GM12875 (cell line): ENCODE measurements at regions not wholly inside any gene's neighbourhood (a gene's known extent, or its start where the extent isn't known, plus 50 kb on each side); places are given as distances from the start of the nearest gene placed in this dataset.

Experiments
- H3K4me3 ChIP-seq: one replicate; pipeline ENCODE4 v1.5.1; 2011; ENCODE audit warnings: low read depth, low read length, control low read depth
- TF ChIP-seq, protein P1 (sequence below): IDR thresholded peaks from 2 replicates; pipeline ENCODE4 v1.5.1; 2011; ENCODE audit warnings: low read depth, mild to moderate bottlenecking, control low read depth, inconsistent platforms, low read length, moderate library complexity, borderline replicate concordance; ENCODE audit not compliant: insufficient read depth

DNA sequence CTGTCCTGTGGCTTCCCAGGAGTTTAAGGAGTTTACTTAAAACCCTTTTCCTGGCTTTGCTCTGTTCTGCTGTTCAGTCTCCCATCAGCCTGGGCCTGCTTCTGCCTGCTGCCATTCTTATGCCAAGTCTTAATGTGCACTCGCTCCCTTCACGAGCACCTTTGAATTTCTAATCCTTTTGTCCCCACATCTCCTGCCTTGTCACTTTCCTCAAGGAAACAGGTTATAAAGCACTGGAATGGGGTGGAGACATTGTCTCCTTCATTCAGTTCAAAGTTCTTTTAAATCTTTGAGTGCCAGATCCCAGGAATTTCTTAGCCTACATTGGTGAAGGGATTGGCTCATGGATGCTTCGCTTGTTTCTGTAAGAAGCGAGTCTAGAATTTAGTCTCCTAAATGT is 87.2 kb upstream of the LIFR start:
- H3K4me3 ChIP-seq, result no peak overlapping the region
- TF ChIP-seq, protein P1, sequence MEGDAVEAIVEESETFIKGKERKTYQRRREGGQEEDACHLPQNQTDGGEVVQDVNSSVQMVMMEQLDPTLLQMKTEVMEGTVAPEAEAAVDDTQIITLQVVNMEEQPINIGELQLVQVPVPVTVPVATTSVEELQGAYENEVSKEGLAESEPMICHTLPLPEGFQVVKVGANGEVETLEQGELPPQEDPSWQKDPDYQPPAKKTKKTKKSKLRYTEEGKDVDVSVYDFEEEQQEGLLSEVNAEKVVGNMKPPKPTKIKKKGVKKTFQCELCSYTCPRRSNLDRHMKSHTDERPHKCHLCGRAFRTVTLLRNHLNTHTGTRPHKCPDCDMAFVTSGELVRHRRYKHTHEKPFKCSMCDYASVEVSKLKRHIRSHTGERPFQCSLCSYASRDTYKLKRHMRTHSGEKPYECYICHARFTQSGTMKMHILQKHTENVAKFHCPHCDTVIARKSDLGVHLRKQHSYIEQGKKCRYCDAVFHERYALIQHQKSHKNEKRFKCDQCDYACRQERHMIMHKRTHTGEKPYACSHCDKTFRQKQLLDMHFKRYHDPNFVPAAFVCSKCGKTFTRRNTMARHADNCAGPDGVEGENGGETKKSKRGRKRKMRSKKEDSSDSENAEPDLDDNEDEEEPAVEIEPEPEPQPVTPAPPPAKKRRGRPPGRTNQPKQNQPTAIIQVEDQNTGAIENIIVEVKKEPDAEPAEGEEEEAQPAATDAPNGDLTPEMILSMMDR, result no peak

DNA sequence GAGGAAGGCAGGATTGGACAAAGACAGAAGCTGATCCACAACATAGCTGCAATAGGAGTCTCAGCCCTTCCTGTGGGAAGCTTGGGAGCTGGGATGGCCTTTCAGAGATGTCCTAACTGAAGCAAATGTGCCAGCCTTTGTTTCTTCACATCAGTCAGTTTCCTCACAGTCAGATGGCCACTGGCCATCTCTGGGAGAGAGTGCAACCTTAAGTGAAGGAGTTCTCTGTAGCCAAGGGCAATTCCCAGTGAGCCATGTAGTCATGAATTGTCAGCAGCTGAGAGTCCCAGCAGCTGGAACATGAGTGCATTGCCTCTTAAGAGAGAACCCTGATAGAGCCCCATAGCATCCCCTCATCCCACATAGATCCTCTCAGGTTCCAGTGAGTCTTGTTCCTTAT is 89.1 kb upstream of the LIFR start:
- no peak overlapping the region for H3K4me3 ChIP-seq
- TF ChIP-seq, protein P1, result no peak

- TF ChIP-seq, protein P1, result no peak
- H3K4me3 ChIP-seq, result no peak overlapping the region
Measured at GRCh38 chr5:38648703-38649291, 92.4 kb upstream of the LIFR start.

- no peak overlapping the region for H3K4me3 ChIP-seq
- TF ChIP-seq, protein P1, result no peak
Measured at GRCh38 chr5:38650540-38650939, 94.1 kb upstream of the LIFR start.

DNA sequence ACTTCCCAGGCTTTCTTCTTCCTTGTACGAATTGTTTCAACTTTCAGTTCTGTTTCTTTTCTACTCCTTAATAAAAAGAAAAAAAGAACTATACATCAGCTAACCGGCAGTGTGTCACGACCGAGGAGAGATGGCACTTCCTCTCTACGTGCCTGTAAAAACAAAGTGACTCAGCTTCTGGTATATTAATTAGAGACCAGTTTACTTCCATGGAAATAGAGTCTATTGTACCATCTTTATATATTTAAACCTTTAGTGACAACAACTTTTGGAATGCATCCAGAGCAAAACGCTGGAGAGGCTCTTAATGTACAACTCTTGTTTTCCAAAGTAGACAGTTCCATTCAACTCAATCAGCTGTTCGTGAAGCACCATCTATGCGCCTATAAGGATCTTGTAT is 94.5 kb upstream of the LIFR start:
- TF ChIP-seq, protein P1, result no peak
- H3K4me3 ChIP-seq, result no peak overlapping the region

DNA sequence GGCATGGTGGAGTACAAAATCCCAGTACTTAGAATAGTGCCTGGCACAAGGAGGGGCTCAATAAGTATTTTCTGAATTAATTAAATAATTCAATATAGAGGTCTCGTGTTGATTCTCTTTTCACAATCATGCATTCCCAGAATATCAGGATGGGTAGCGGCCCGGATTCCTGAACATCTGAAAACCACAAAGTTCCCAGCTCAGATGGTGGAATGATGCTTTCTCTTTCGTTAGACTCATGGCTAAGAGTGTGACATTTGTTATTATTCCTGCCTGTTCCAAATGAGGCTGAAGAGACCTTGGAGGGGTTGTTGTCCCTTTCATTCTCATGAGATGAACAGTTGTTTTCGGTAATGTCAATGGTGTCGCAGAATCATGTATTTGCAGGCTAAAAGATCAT is 95.4 kb upstream of the LIFR start:
- TF ChIP-seq, protein P1, result no peak

DNA sequence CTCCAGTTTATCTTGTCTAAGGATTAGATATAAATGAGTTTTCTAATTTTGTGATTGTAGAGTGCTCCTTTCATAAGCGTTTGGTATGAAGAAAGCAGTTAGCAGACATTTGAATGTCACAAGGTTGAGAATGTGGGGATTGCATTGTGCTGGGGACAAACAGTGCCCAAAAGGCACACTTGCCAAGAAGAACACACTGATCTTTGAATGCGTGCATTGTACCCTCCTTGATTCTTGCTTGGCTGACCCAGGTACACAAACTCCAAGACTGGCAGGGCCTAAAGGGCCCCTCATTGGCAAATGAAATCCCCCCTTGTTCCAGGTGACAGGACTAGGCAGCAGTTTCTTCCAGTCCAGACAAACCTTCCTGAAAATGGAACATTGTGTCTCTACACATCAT is 96.9 kb upstream of the LIFR start:
- TF ChIP-seq, protein P1, result no peak
- no peak overlapping the region for H3K4me3 ChIP-seq

More for the DNA sequence above, 95.4 kb upstream of the LIFR start:
- no peak overlapping the region for H3K4me3 ChIP-seq
